Activated CD8-positive, alpha-beta memory T cell treated with anti-CD3 and anti-CD28 coated beads, Interleukin-2, amount 50 U/mL, for 24 hours (primary cell): ENCODE measurements at regions not wholly inside any gene's neighbourhood (a gene's known extent, or its start where the extent isn't known, plus 50 kb on each side); places are given as distances from the start of the nearest gene placed in this dataset.
"Not testable (repeated sequence)": the region's sequence is repeated elsewhere in the genome, so short reads cannot be mapped to it uniquely, and the experiment has no call there.

Source experiments
- DNase-seq: peaks from one replicate; pipeline ENCODE4 v3.0.0-alpha.2; 2020; ENCODE audit errors: extremely low read depth

- DNase-seq, result not testable (repeated sequence)
These were observed 102.5 kb downstream of the CDRT15L2 start for GRCh38 chr17:20681746-20682722.

- not testable (repeated sequence) for DNase-seq
These were observed 104.2 kb downstream of the CDRT15L2 start for GRCh38 chr17:20683651-20684229.

GRCh38 chr17:20684975-20685374 is 105.5 kb downstream of the CDRT15L2 start:
- DNase-seq, result not testable (repeated sequence)

GRCh38 chr17:20687584-20687983 is 108.1 kb downstream of the CDRT15L2 start:
- not testable (repeated sequence) for DNase-seq

- not testable (repeated sequence) for DNase-seq
These were observed 109.7 kb downstream of the CDRT15L2 start for GRCh38 chr17:20689170-20689749.

- DNase-seq, result not testable (repeated sequence)
These were observed 113.2 kb downstream of the CDRT15L2 start for GRCh38 chr17:20692706-20693105.

- not testable (repeated sequence) for DNase-seq
These were observed 116.3 kb downstream of the CDRT15L2 start for GRCh38 chr17:20695871-20696270.

- not testable (repeated sequence) for DNase-seq
These were observed 119.1 kb downstream of the CDRT15L2 start for GRCh38 chr17:20698463-20699206.

- DNase-seq, result not testable (repeated sequence)
These were observed 121.0 kb downstream of the CDRT15L2 start for GRCh38 chr17:20700528-20700927.

GRCh38 chr17:20701366-20701765 is 121.8 kb downstream of the CDRT15L2 start:
- not testable (repeated sequence) for DNase-seq

- DNase-seq, result no peak
These were observed 123.2 kb downstream of the CDRT15L2 start for GRCh38 chr17:20702692-20703091.

GRCh38 chr17:20703781-20704180 is 124.3 kb downstream of the CDRT15L2 start:
- DNase-seq, result no peak

- DNase-seq, result not testable (repeated sequence)
These were observed 125.7 kb downstream of the CDRT15L2 start for GRCh38 chr17:20705186-20705585.

- no peak for DNase-seq
These were observed 127.3 kb downstream of the CDRT15L2 start for GRCh38 chr17:20706751-20707373.

- not testable (repeated sequence) for DNase-seq
These were observed 129.3 kb downstream of the CDRT15L2 start for GRCh38 chr17:20708821-20709220.

GRCh38 chr17:20716481-20716880 is 137.0 kb downstream of the CDRT15L2 start:
- DNase-seq, result not testable (repeated sequence)

GRCh38 chr17:20721171-20721570 is 141.6 kb downstream of the CDRT15L2 start:
- no peak for DNase-seq

GRCh38 chr17:20724391-20724790 is 144.9 kb downstream of the CDRT15L2 start:
- not testable (repeated sequence) for DNase-seq

- not testable (repeated sequence) for DNase-seq
These were observed 147.7 kb downstream of the CDRT15L2 start for GRCh38 chr17:20727201-20727600.

GRCh38 chr17:20728181-20728580 is 148.7 kb downstream of the CDRT15L2 start:
- DNase-seq, result no peak

- DNase-seq, result not testable (repeated sequence)
These were observed 151.6 kb downstream of the CDRT15L2 start for GRCh38 chr17:20731131-20731530.
